ENCODE measurements at regions not wholly inside any gene's neighbourhood (a gene's known extent, or its start where the extent isn't known, plus 50 kb on each side); places are given as distances from the start of the nearest gene placed in this dataset.
A peak's percentile ranks its signal among the peaks of the same experiment; 100 is the strongest.

- H3K36me3 ChIP-seq (ENCODE audit: insufficient read depth, low read depth, low read length) = no peaks in the 10 kb centered on the region
- H3K27ac ChIP-seq (ENCODE audit: low read length) = no peak overlapping the region
- H3K27me3 ChIP-seq (ENCODE audit: insufficient read depth, low read length) = peaks cover 52% of the 10 kb centered on the region
- no peaks in the 10 kb centered on the region; the same call in 1 of the 2 replicates for H3K4me1 ChIP-seq (ENCODE audit: insufficient read depth, low read length)
- peak overlapping the region; percentile 51; the same call in 1 of the 2 replicates for H3K9ac ChIP-seq (ENCODE audit: low read depth, low read length)
- H3K9me3 ChIP-seq (ENCODE audit: insufficient read depth, low read depth, low read length) = no peaks in the 10 kb centered on the region
- peak overlapping the region; percentile 75 for H3K4me3 ChIP-seq (ENCODE audit: low read length)
Observed at GRCh38 chr18:34159691-34160185, 65.0 kb downstream of the NOL4 start.

- H3K27ac ChIP-seq (ENCODE audit: low read length) = no peak overlapping the region
- H3K9ac ChIP-seq (ENCODE audit: low read depth, low read length) = peak overlapping the region; percentile 51; the same call in 1 of the 2 replicates
- no peaks in the 10 kb centered on the region for H3K9me3 ChIP-seq (ENCODE audit: insufficient read depth, low read depth, low read length)
- peaks cover 52% of the 10 kb centered on the region for H3K27me3 ChIP-seq (ENCODE audit: insufficient read depth, low read length)
- H3K4me3 ChIP-seq (ENCODE audit: low read length) = peak overlapping the region; percentile 75
- H3K4me1 ChIP-seq (ENCODE audit: insufficient read depth, low read length) = no peaks in the 10 kb centered on the region; the same call in 1 of the 2 replicates
- H3K36me3 ChIP-seq (ENCODE audit: insufficient read depth, low read depth, low read length) = no peaks in the 10 kb centered on the region
Observed at GRCh38 chr18:34158881-34159690, 65.6 kb downstream of the NOL4 start.

GRCh38 chr18:34153711-34154110, 71.0 kb downstream of the NOL4 start:
- Histone ChIP-seq H3K9me3 (ENCODE audit: insufficient read depth, low read depth, low read length) (no peaks in the 10 kb centered on the region), H3K27ac (ENCODE audit: low read length) (no peak overlapping the region), H3K9ac (ENCODE audit: low read depth, low read length) (no peak overlapping the region), H3K36me3 (ENCODE audit: insufficient read depth, low read depth, low read length) (no peaks in the 10 kb centered on the region), H3K4me1 (ENCODE audit: insufficient read depth, low read length) (no peaks in the 10 kb centered on the region; the same call in 1 of the 2 replicates), H3K27me3 (ENCODE audit: insufficient read depth, low read length) (peaks cover 32% of the 10 kb centered on the region), H3K4me3 (ENCODE audit: low read length) (no peak overlapping the region)

- no peak overlapping the region for H3K9ac ChIP-seq (ENCODE audit: low read depth, low read length)
- H3K4me3 ChIP-seq (ENCODE audit: low read length) = no peak overlapping the region
- no peaks in the 10 kb centered on the region for H3K27me3 ChIP-seq (ENCODE audit: insufficient read depth, low read length)
- no peaks in the 10 kb centered on the region for H3K36me3 ChIP-seq (ENCODE audit: insufficient read depth, low read depth, low read length)
- H3K27ac ChIP-seq (ENCODE audit: low read length) = no peak overlapping the region
- H3K9me3 ChIP-seq (ENCODE audit: insufficient read depth, low read depth, low read length) = no peaks in the 10 kb centered on the region
- no peaks in the 10 kb centered on the region for H3K4me1 ChIP-seq (ENCODE audit: insufficient read depth, low read length)
Observed at GRCh38 chr18:34131006-34131405, 93.7 kb downstream of the NOL4 start.

- Histone ChIP-seq H3K36me3 (ENCODE audit: insufficient read depth, low read depth, low read length) (no peaks in the 10 kb centered on the region), H3K9me3 (ENCODE audit: insufficient read depth, low read depth, low read length) (no peaks in the 10 kb centered on the region), H3K27me3 (ENCODE audit: insufficient read depth, low read length) (no peaks in the 10 kb centered on the region), H3K9ac (ENCODE audit: low read depth, low read length) (no peak overlapping the region), H3K27ac (ENCODE audit: low read length) (no peak overlapping the region), H3K4me3 (ENCODE audit: low read length) (no peak overlapping the region), H3K4me1 (ENCODE audit: insufficient read depth, low read length) (no peaks in the 10 kb centered on the region)
Observed at GRCh38 chr18:34128436-34128835, 96.3 kb downstream of the NOL4 start.

- no peak overlapping the region for H3K4me3 ChIP-seq (ENCODE audit: low read length)
- H3K9me3 ChIP-seq (ENCODE audit: insufficient read depth, low read depth, low read length) = no peaks in the 10 kb centered on the region
- no peaks in the 10 kb centered on the region for H3K27me3 ChIP-seq (ENCODE audit: insufficient read depth, low read length)
- no peak overlapping the region for H3K9ac ChIP-seq (ENCODE audit: low read depth, low read length)
- H3K27ac ChIP-seq (ENCODE audit: low read length) = no peak overlapping the region
- H3K4me1 ChIP-seq (ENCODE audit: insufficient read depth, low read length) = no peaks in the 10 kb centered on the region
- H3K36me3 ChIP-seq (ENCODE audit: insufficient read depth, low read depth, low read length) = no peaks in the 10 kb centered on the region
Observed at GRCh38 chr18:34126121-34126520, 98.6 kb downstream of the NOL4 start.

GRCh38 chr18:34122724-34123334, 101.9 kb downstream of the NOL4 start:
- H3K27me3 ChIP-seq (ENCODE audit: insufficient read depth, low read length) = peaks cover 10% of the 10 kb centered on the region
- no peaks in the 10 kb centered on the region for H3K36me3 ChIP-seq (ENCODE audit: insufficient read depth, low read depth, low read length)
- H3K4me3 ChIP-seq (ENCODE audit: low read length) = no peak overlapping the region
- H3K27ac ChIP-seq (ENCODE audit: low read length) = no peak overlapping the region
- no peaks in the 10 kb centered on the region for H3K4me1 ChIP-seq (ENCODE audit: insufficient read depth, low read length)
- no peak overlapping the region for H3K9ac ChIP-seq (ENCODE audit: low read depth, low read length)
- no peaks in the 10 kb centered on the region for H3K9me3 ChIP-seq (ENCODE audit: insufficient read depth, low read depth, low read length)

GRCh38 chr18:34121200-34121721, 103.5 kb downstream of the NOL4 start:
- Histone ChIP-seq H3K9ac (ENCODE audit: low read depth, low read length) (no peak overlapping the region), H3K27me3 (ENCODE audit: insufficient read depth, low read length) (peaks cover 11% of the 10 kb centered on the region), H3K9me3 (ENCODE audit: insufficient read depth, low read depth, low read length) (no peaks in the 10 kb centered on the region), H3K4me1 (ENCODE audit: insufficient read depth, low read length) (peaks cover 4% of the 10 kb centered on the region; the same call in 1 of the 2 replicates), H3K36me3 (ENCODE audit: insufficient read depth, low read depth, low read length) (no peaks in the 10 kb centered on the region), H3K4me3 (ENCODE audit: low read length) (no peak overlapping the region), H3K27ac (ENCODE audit: low read length) (no peak overlapping the region)

- Histone ChIP-seq H3K9ac (ENCODE audit: low read depth, low read length) (no peak overlapping the region), H3K4me3 (ENCODE audit: low read length) (no peak overlapping the region), H3K27ac (ENCODE audit: low read length) (no peak overlapping the region), H3K27me3 (ENCODE audit: insufficient read depth, low read length) (peaks cover 15% of the 10 kb centered on the region), H3K36me3 (ENCODE audit: insufficient read depth, low read depth, low read length) (no peaks in the 10 kb centered on the region), H3K4me1 (ENCODE audit: insufficient read depth, low read length) (peaks cover 4% of the 10 kb centered on the region; the same call in 1 of the 2 replicates), H3K9me3 (ENCODE audit: insufficient read depth, low read depth, low read length) (no peaks in the 10 kb centered on the region)
Observed at GRCh38 chr18:34120294-34120693, 104.4 kb downstream of the NOL4 start.

- H3K27me3 ChIP-seq (ENCODE audit: insufficient read depth, low read length) = peaks cover 15% of the 10 kb centered on the region
Observed at GRCh38 chr18:34117319-34117718, 107.4 kb downstream of the NOL4 start.

GRCh38 chr18:34115409-34116081, 109.2 kb downstream of the NOL4 start:
- Histone ChIP-seq H3K9me3 (ENCODE audit: insufficient read depth, low read depth, low read length) (no peaks in the 10 kb centered on the region), H3K36me3 (ENCODE audit: insufficient read depth, low read depth, low read length) (no peaks in the 10 kb centered on the region), H3K27me3 (ENCODE audit: insufficient read depth, low read length) (peaks cover 15% of the 10 kb centered on the region), H3K4me1 (ENCODE audit: insufficient read depth, low read length) (peaks cover 4% of the 10 kb centered on the region; the same call in 1 of the 2 replicates), H3K4me3 (ENCODE audit: low read length) (no peak overlapping the region), H3K9ac (ENCODE audit: low read depth, low read length) (no peak overlapping the region), H3K27ac (ENCODE audit: low read length) (no peak overlapping the region)

More at GRCh38 chr18:34117319-34117718, 107.4 kb downstream of the NOL4 start:
- no peaks in the 10 kb centered on the region for H3K36me3 ChIP-seq (ENCODE audit: insufficient read depth, low read depth, low read length)
- peaks cover 4% of the 10 kb centered on the region; the same call in 1 of the 2 replicates for H3K4me1 ChIP-seq (ENCODE audit: insufficient read depth, low read length)
- H3K4me3 ChIP-seq (ENCODE audit: low read length) = no peak overlapping the region
- no peak overlapping the region for H3K9ac ChIP-seq (ENCODE audit: low read depth, low read length)
- H3K27ac ChIP-seq (ENCODE audit: low read length) = no peak overlapping the region
- H3K9me3 ChIP-seq (ENCODE audit: insufficient read depth, low read depth, low read length) = no peaks in the 10 kb centered on the region

Data from iPS-20b (cell line).